ENCODE measurements at regions not wholly inside any gene's neighbourhood (a gene's known extent, or its start where the extent isn't known, plus 50 kb on each side); places are given as distances from the start of the nearest gene placed in this dataset.
"Not testable (repeated sequence)": the region's sequence is repeated elsewhere in the genome, so short reads cannot be mapped to it uniquely, and the experiment has no call there.

DNA sequence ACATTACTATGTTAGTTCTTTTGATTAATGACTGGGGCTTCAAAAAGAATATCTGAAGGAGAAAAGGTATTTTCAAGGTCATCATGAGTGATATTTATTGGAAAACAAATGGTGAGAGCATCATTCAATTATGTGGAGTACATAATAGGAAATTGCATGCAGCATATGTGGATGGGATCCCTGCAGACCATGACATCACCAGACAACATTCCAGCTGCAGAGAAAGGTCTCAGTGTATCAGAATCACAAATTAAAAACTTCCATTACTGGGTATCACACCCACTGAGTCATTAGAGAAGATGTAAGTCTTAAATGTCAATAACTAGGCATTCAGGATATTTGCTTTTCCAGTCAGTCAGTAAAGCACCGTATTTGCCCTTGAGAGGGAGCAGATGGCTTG lies 574.4 kb upstream of the SLC10A2 start:
- DNase-seq (ENCODE audit: low spot score), result no peak

DNA sequence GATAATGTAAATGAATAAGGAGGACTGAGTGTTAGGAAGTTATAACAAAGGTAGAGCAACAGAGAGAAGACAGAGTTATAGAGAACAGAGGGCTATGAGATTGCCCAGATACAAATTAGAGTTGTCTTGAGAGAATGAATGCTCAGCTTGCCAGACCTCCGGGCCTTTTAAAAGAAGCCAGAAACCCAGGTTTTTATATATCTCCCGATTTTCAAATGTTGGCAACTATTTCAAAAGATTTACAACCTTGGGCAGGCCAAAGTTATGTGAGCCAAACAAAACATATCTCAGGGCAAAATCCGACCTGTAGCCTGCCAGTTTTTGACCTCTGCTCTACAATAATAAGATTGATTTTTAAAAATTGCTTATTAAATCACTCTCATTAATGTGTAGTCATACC lies 573.1 kb upstream of the SLC10A2 start:
- no peak for DNase-seq (ENCODE audit: low spot score)

- no peak for DNase-seq (ENCODE audit: low spot score)
Observed at GRCh38 chr13:103638706-103639105, 572.5 kb upstream of the SLC10A2 start.

DNA sequence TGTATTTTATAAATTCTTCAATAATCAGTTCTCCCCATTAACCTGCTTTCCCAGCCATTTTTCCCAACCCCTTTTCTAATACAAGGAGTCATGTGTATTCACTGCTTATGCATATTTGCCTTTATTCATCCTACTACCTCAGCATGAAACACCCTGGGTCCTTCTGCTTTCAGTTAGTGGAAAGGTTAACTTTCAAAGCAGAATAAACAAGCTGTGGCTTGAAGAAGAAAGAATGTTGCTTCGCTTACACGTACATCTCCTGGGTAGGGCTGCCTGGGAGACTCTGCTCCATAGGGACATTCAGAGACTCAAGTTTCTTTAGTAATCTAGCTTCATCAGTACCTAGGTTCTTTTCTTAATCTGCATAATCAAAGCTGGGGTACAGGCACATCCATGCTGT lies 567.8 kb upstream of the SLC10A2 start:
- no peak for DNase-seq (ENCODE audit: low spot score)

DNA sequence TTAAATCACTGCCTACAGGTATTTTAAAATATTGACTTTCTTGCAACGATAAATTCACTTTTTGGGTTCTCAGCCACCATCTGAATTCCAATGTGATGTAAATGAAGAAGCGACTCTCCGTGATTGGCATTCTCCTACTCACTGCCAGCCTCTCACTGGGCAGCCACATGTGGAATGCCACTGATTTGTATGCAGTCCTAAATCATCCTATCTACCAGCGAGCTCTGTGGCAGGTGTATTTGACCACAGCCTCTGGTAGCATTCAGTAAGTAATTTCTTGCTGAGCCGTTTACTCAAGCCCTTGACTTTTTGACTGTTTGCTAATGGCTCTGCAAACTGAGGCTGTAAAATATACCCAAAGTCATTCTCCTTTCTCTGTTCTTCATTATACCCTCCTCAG lies 559.0 kb upstream of the SLC10A2 start:
- DNase-seq (ENCODE audit: low spot score), result no peak

DNA sequence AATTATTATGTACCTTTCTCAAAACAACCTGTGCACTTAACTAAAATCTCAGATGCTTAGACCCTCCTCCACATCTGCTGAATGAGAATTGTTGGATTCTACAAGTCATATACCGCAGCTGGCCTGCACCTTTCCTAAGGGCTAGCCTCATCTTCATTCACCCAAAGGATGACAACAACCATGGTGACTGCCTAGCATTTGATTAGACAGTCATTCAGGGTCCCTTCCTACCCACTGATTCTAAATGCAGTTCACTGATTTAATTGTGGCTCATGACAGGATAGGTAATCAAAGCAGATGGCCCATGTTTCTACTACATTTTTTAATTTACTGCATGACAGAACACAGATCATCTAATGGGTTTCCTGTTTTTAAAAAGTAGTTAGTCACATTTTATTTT lies 551.9 kb upstream of the SLC10A2 start:
- no peak for DNase-seq (ENCODE audit: low spot score)

- no peak for DNase-seq (ENCODE audit: low spot score)
Observed at GRCh38 chr13:103615771-103616170, 549.6 kb upstream of the SLC10A2 start.

- DNase-seq (ENCODE audit: low spot score), result no peak
Observed at GRCh38 chr13:103614761-103615160, 548.5 kb upstream of the SLC10A2 start.

- DNase-seq (ENCODE audit: low spot score), result no peak
Observed at GRCh38 chr13:103607995-103608394, 541.8 kb upstream of the SLC10A2 start.

GRCh38 chr13:103605546-103606326 lies 539.5 kb upstream of the SLC10A2 start:
- DNase-seq (ENCODE audit: low spot score), result no peak

DNA sequence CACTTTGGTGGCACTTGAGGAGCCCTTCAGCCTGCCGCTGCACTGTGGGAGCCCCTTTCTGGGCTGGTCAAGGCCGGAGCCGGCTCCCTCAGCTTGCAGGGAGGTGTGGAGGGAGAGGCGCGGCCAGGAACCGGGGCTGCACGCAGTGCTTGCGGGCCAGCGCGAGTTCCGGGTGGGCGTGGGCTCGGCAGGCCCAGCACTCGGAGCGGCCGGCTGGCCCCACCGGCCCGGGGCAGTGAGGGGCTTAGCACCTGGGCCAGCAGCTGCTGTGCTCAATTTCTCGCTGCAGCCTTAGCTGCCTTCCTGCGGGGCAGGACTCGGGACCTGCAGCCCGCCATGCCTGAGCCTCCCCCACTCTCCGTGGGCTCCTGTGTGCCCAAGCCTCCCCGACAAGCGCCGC lies 533.7 kb upstream of the SLC10A2 start:
- not testable (repeated sequence) for DNase-seq (ENCODE audit: low spot score)

GRCh38 chr13:103598671-103599070 lies 532.5 kb upstream of the SLC10A2 start:
- no peak for DNase-seq (ENCODE audit: low spot score)

DNA sequence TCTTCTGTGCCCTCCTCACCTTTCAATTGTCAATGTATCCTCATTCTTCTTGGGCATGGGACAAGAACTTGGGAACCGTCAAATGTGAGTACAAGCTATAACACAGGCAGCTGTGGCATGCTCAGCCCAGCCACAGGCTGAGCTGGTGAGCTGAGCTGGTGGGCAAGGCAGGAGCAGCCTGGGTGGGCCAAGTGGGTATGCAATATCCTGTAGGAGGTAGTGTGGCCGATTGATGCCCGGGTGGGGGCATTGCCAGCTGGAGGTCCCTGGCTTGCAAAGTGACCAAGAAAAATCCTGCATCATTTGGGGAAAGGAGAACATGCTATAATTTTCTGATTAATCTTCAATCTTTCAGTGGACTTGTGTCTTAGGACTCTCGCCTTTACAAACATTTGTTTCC lies 507.2 kb upstream of the SLC10A2 start:
- DNase-seq (ENCODE audit: low spot score), result no peak

GRCh38 chr13:103568314-103568713 lies 502.1 kb upstream of the SLC10A2 start:
- no peak for DNase-seq (ENCODE audit: low spot score)

DNA sequence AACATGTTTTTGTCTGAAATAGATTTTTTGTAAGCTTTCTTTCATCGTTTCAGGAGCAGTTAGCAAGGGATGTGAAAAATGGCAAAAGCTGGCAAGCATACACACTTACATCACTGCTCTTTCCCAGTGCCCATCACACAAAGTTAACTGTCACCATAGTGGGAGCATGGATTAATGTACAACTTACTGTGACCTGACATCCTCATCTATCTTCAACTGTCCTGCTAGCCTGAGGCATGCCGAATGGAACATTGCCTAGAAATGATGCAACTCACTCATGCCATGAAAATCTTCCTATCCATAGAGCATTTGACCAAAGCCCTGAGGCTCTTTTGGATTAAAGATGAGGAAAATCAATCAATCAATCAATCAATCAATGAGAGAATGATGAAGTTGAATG lies 491.7 kb upstream of the SLC10A2 start:
- no peak for DNase-seq (ENCODE audit: low spot score)

- no peak for DNase-seq (ENCODE audit: low spot score)
Observed at GRCh38 chr13:103556681-103557080, 490.5 kb upstream of the SLC10A2 start.

DNA sequence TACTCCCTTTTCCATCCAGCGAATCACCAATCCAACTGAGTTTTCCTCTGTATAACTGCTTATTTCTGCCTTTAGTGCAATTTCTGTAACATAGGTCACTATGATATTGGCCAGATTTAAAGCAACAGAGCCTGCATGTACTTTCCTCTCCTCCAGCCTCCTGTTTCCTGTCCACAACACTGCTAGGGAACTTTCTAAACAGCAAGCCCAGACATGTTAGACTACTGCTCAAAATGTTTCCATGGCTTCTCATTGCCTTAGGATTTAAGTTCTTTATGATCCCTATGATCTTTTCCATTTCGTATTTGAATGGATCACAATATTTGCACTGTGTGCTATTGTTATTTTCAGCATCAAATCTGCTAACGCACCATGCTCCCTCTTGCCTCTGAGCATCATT lies 481.7 kb upstream of the SLC10A2 start:
- DNase-seq (ENCODE audit: low spot score), result no peak

DNA sequence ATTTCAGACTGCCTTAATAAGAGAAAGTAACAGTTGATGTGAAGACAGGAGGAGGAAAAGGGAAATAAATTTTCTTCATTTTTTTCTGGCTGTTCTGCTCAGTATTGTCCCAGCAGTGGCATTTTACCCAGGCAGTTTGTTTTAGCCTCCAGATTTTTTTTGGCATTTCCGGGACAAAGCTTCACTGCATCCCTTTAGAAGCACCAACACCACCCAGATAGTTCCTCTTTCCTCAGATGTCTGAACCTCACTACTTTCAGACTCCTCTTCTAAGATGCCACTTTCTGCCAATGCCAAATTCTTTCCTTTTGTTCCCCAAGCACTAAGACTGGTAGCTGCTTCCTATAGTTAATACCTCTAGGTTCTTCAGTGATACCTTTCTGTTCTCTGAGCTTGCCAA lies 480.1 kb upstream of the SLC10A2 start:
- no peak for DNase-seq (ENCODE audit: low spot score)

DNA sequence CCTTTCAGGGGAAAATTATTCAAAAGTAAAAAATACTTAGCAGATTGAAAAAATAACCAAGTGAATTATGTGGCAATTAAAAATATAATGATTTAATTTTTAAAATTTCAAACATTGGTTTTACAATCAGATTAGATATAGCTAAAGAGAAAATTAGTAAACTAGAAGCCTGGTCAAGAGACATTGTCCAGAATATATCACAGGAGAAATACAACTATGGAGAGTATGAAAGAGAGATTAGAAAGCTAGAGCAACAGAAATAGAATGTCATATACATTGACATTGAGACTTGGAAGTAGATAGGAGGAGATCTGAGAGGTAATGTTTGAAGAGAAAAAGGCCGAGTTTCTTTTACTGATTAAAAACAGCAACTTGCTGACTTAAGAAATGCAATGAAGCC lies 476.4 kb upstream of the SLC10A2 start:
- no peak for DNase-seq (ENCODE audit: low spot score)

GRCh38 chr13:103540382-103540765 lies 474.2 kb upstream of the SLC10A2 start:
- no peak for DNase-seq (ENCODE audit: low spot score)

GRCh38 chr13:103539721-103540381 lies 473.6 kb upstream of the SLC10A2 start:
- DNase-seq (ENCODE audit: low spot score), result no peak

DNA sequence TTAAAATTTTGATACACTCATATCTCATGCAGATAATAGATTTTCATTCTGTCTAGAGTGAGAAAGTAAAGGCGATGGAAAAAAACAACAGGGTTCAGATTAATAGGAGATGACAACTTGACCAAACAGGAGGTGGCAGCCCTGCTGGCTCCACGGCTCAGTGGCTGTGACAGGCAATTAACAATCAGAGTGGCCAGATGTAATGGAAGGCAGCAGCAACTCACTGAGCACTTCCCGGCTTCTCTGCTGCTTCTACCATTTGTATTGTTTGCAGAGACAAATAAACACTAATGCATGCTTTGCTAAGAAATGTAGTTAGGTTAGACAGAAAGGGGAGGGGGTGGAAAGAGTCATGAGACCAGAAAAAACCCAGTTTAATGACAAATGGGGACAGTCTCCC lies 473.0 kb upstream of the SLC10A2 start:
- DNase-seq (ENCODE audit: low spot score), result no peak

DNA sequence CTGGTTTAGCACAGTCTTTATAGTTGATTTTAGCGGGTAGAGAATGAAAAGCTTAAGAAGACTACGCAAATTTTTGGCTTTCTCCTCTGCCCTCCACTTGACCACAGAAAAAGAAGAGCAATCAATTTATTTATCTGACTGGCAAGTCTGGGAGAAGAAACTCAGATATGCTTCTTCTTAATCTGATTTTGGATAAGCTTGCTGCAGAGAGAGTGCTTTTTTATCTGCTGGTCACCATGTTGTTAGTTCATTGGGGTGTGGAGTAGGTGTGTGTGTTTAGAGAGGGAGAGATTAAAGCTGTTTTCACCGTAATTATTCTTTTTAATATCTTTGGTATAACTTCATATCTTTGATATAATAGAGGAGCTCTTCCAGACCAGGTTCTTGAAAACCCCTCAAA lies 471.4 kb upstream of the SLC10A2 start:
- DNase-seq (ENCODE audit: low spot score), result no peak

DNA sequence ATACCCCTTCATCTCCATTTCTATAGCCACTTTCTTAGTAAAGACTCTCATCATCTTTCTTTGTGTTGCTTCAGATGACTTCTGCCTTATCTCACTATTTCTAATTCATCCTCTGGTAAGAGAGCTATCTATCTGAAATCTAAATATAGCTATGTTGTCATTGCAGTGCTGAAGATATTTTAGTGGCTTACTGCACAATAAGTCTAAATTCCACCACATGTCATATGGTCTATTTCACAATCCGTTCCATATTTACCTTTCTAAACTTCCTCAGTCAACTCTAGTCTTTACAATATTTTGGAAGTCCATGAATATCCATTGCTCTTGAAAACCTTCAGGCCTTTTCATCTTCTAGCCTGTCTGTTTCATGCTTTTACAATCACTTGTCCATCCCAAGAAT lies 465.1 kb upstream of the SLC10A2 start:
- no peak for DNase-seq (ENCODE audit: low spot score)

Data from AG08395 (cell line).